ENCODE measurements at regions not wholly inside any gene's neighbourhood (a gene's known extent, or its start where the extent isn't known, plus 50 kb on each side); places are given as distances from the start of the nearest gene placed in this dataset.

DNA sequence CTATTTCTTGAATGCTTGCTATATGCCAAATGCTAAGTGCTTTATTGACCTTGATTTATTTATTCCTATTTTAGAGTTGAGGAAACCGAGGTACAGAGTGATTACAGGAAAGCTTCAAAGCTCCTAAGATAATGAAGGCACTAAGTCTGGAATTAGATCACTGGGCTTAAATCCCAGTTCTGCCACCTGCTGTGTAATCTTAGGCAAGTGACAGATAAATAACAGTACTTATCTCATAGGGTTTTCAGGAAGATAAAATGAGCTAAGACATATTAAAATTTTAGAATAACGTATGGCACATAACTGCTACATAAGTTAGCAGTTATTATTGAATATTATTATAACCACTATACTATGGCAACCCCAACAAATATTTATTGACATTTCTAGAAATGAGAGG lies 843.8 kb downstream of the DTWD2 start:
- TF ChIP-seq, protein P1, sequence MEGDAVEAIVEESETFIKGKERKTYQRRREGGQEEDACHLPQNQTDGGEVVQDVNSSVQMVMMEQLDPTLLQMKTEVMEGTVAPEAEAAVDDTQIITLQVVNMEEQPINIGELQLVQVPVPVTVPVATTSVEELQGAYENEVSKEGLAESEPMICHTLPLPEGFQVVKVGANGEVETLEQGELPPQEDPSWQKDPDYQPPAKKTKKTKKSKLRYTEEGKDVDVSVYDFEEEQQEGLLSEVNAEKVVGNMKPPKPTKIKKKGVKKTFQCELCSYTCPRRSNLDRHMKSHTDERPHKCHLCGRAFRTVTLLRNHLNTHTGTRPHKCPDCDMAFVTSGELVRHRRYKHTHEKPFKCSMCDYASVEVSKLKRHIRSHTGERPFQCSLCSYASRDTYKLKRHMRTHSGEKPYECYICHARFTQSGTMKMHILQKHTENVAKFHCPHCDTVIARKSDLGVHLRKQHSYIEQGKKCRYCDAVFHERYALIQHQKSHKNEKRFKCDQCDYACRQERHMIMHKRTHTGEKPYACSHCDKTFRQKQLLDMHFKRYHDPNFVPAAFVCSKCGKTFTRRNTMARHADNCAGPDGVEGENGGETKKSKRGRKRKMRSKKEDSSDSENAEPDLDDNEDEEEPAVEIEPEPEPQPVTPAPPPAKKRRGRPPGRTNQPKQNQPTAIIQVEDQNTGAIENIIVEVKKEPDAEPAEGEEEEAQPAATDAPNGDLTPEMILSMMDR (optimal IDR thresholded peaks at IDR 0.05 in 1 of 3, IDR thresholded peaks at IDR 0.05 in 1 of 3, conservative IDR thresholded peaks at IDR 0.05 in 1 of 3; ENCODE audit: extremely low read depth in 1 of 3, insufficient read depth in 2 of 3, low read length in 3 of 3), result no peak
- TF ChIP-seq EZH2 (IDR thresholded peaks at IDR 0.05; ENCODE audit: low read length), result no peak
- Histone ChIP-seq H3K9ac (ENCODE audit: control insufficient read depth, extremely low read depth, insufficient read depth, low read length) (no peak overlapping the region), H4K20me1 (ENCODE audit: control insufficient read depth, extremely low read depth, insufficient read depth, low read length) (no peaks in the 10 kb centered on the region), H3K4me2 (ENCODE audit: control insufficient read depth, extremely low read depth, insufficient read depth, low read depth, low read length) (no peak overlapping the region), H3K9me1 (ENCODE audit: control insufficient read depth, extremely low read depth, insufficient read depth, low read length) (no peaks in the 10 kb centered on the region), H3K36me3 (ENCODE audit: control insufficient read depth in 2 of 2, extremely low read depth in 1 of 2, insufficient read depth in 2 of 2, low read length in 2 of 2) (no peaks in the 10 kb centered on the region), H3K4me3 (ENCODE audit: control insufficient read depth in 2 of 3, extremely low read depth in 1 of 3, insufficient read depth in 2 of 3, low read depth in 1 of 3, low read length in 3 of 3) (no peak overlapping the region), H3K79me2 (ENCODE audit: control insufficient read depth, insufficient read depth, low read length) (no peaks in the 10 kb centered on the region), H3K27ac (ENCODE audit: control insufficient read depth, insufficient read depth, low read length) (no peak overlapping the region), H3K27me3 (ENCODE audit: control insufficient read depth, extremely low read depth, insufficient read depth, low read length) (no peaks in the 10 kb centered on the region), H3K4me1 (ENCODE audit: control insufficient read depth, extremely low read depth, insufficient read depth, low read length) (no peaks in the 10 kb centered on the region), H2AFZ (ENCODE audit: control insufficient read depth, low read length) (no peak overlapping the region), H3K9me3 (ENCODE audit: control insufficient read depth, low read depth, low read length) (no peaks in the 10 kb centered on the region)
- FAIRE-seq, result no peak
- dilution Hi-C loops (cut with MboI; ENCODE audit: extremely low pct_ligation_motif_present, low sequenced_read_pairs), result no loop called here
- no peak for DNase-seq (ENCODE audit: low read depth, low spot score)

DNA sequence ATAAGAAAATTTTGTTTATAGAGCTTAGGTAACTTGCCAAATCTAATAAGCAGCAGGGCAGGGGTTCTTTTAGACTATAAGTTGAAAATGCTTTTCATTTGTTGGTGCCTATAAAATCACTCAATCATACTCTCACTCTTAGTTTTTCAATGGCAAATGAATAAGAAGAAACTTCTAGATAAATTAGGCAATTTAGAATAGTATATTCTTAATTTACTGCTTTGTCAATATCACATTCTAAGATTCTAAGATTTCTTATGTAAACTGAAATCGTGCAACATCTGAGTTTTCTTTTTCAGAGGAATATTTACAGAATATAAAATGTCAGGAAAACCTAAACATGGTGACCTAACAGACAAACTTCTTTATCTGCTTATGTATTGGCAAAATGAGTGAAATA lies 849.0 kb downstream of the DTWD2 start:
- no peak for TF ChIP-seq EZH2 (IDR thresholded peaks at IDR 0.05; ENCODE audit: low read length)
- TF ChIP-seq, protein P1 (optimal IDR thresholded peaks at IDR 0.05 in 1 of 3, IDR thresholded peaks at IDR 0.05 in 1 of 3, conservative IDR thresholded peaks at IDR 0.05 in 1 of 3; ENCODE audit: extremely low read depth in 1 of 3, insufficient read depth in 2 of 3, low read length in 3 of 3), result no peak
- H3K4me3 ChIP-seq (ENCODE audit: control insufficient read depth in 2 of 3, extremely low read depth in 1 of 3, insufficient read depth in 2 of 3, low read depth in 1 of 3, low read length in 3 of 3), result no peak overlapping the region
- no peaks in the 10 kb centered on the region for H3K9me1 ChIP-seq (ENCODE audit: control insufficient read depth, extremely low read depth, insufficient read depth, low read length)
- H4K20me1 ChIP-seq (ENCODE audit: control insufficient read depth, extremely low read depth, insufficient read depth, low read length), result no peaks in the 10 kb centered on the region
- no peaks in the 10 kb centered on the region for H3K4me1 ChIP-seq (ENCODE audit: control insufficient read depth, extremely low read depth, insufficient read depth, low read length)
- no peak for FAIRE-seq
- dilution Hi-C loops (cut with MboI; ENCODE audit: extremely low pct_ligation_motif_present, low sequenced_read_pairs), result no loop called here
- no peak overlapping the region for H3K4me2 ChIP-seq (ENCODE audit: control insufficient read depth, extremely low read depth, insufficient read depth, low read depth, low read length)
- no peak for DNase-seq (ENCODE audit: low read depth, low spot score)
- no peaks in the 10 kb centered on the region for H3K9me3 ChIP-seq (ENCODE audit: control insufficient read depth, low read depth, low read length)
- no peaks in the 10 kb centered on the region for H3K36me3 ChIP-seq (ENCODE audit: control insufficient read depth in 2 of 2, extremely low read depth in 1 of 2, insufficient read depth in 2 of 2, low read length in 2 of 2)
- H3K79me2 ChIP-seq (ENCODE audit: control insufficient read depth, insufficient read depth, low read length), result no peaks in the 10 kb centered on the region
- H2AFZ ChIP-seq (ENCODE audit: control insufficient read depth, low read length), result no peak overlapping the region
- no peak overlapping the region for H3K9ac ChIP-seq (ENCODE audit: control insufficient read depth, extremely low read depth, insufficient read depth, low read length)
- H3K27me3 ChIP-seq (ENCODE audit: control insufficient read depth, extremely low read depth, insufficient read depth, low read length), result no peaks in the 10 kb centered on the region
- H3K27ac ChIP-seq (ENCODE audit: control insufficient read depth, insufficient read depth, low read length), result no peak overlapping the region

All from keratinocyte (primary cell).